AG09309 (cell line): ENCODE measurements at regions not wholly inside any gene's neighbourhood (a gene's known extent, or its start where the extent isn't known, plus 50 kb on each side); places are given as distances from the start of the nearest gene placed in this dataset.

ENCODE experiments used
- DNase-seq: peaks from one replicate; pipeline ENCODE4 v3.0.0-alpha.2; 2010; ENCODE audit warnings: low read depth
- H3K4me3 ChIP-seq: 2 replicates; pipeline ENCODE4 v1.5.1; 2011; ENCODE audit warnings: mild to moderate bottlenecking, low read depth, low read length, moderate library complexity; ENCODE audit not compliant: control insufficient read depth
- TF ChIP-seq, protein P1 (sequence below): IDR thresholded peaks from 2 replicates; pipeline ENCODE4 v1.5.1; 2011; ENCODE audit warnings: mild to moderate bottlenecking, low read depth, low read length, inconsistent platforms; ENCODE audit not compliant: insufficient read depth, control insufficient read depth; ENCODE audit errors: missing control alignments

- TF ChIP-seq, protein P1, sequence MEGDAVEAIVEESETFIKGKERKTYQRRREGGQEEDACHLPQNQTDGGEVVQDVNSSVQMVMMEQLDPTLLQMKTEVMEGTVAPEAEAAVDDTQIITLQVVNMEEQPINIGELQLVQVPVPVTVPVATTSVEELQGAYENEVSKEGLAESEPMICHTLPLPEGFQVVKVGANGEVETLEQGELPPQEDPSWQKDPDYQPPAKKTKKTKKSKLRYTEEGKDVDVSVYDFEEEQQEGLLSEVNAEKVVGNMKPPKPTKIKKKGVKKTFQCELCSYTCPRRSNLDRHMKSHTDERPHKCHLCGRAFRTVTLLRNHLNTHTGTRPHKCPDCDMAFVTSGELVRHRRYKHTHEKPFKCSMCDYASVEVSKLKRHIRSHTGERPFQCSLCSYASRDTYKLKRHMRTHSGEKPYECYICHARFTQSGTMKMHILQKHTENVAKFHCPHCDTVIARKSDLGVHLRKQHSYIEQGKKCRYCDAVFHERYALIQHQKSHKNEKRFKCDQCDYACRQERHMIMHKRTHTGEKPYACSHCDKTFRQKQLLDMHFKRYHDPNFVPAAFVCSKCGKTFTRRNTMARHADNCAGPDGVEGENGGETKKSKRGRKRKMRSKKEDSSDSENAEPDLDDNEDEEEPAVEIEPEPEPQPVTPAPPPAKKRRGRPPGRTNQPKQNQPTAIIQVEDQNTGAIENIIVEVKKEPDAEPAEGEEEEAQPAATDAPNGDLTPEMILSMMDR: no peak
- H3K4me3 ChIP-seq: no peak overlapping the region
- DNase-seq: no peak
Observed at GRCh38 chr2:16123421-16123820, 183.1 kb downstream of the MYCN start.

GRCh38 chr2:16122556-16122955, 182.2 kb downstream of the MYCN start:
- no peak for DNase-seq
- TF ChIP-seq, protein P1: no peak
- no peak overlapping the region for H3K4me3 ChIP-seq

- TF ChIP-seq, protein P1: no peak
- DNase-seq: no peak
- H3K4me3 ChIP-seq: no peak overlapping the region
Observed at GRCh38 chr2:16121986-16122390, 181.6 kb downstream of the MYCN start.

- no peak for DNase-seq
- TF ChIP-seq, protein P1: no peak
Observed at GRCh38 chr2:16121231-16121985, 181.1 kb downstream of the MYCN start.

DNA sequence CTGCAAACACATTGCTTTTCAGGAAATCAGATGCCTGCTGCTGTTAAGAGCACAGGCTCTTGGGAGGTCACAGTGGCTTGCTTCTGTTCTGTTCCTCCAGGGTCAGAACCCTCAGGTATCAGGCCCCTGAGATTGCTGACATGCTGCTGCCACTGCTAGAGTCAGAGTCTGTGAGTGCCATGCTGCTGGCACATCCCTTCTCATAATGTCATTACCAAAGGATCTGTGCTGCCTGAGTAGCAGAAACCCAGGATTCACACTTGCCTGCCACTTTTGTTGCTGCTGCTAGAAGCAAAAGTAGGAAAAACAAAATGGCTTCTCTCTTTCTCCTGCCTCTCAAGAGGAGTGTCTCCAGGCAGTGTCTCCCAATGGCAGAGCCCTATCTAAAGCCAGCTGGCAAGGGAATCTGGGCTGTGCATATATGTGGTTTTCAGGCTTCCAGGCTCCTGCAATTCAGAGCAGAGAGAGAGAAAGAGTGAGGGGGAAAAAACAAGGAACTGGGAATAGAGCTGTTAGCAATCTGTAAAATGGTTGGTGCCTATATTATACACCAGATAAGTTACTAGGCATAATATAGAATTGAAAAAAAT, 180.3 kb downstream of the MYCN start:
- no peak overlapping the region for H3K4me3 ChIP-seq
- DNase-seq: no peak
- TF ChIP-seq, protein P1: no peak

More at GRCh38 chr2:16121231-16121985, 181.1 kb downstream of the MYCN start:
- no peak overlapping the region for H3K4me3 ChIP-seq

DNA sequence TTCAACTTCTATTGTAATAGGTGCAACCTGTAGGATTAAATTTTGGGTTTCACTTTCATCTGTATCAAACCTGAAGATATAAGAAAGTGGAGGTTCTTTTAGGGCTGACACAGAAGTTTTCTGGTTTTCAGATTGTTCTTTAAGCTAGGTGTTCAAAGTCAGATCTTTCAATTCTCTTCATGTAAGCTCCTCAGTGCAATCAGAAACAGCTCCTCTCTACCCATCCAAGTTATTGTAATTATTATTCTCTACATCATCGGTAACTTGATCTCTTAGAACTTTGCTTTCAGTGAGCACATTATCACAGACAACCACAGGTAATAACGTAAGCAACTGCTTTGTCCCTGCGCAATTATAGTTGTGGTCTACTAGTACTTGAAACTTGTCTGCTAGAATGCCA, 179.4 kb downstream of the MYCN start:
- TF ChIP-seq, protein P1: no peak
- no peak overlapping the region for H3K4me3 ChIP-seq
- DNase-seq: no peak
